Activated CD4-positive, alpha-beta T cell treated with anti-CD3 and anti-CD28 coated beads for 36 hours (primary cell): ENCODE measurements at regions not wholly inside any gene's neighbourhood (a gene's known extent, or its start where the extent isn't known, plus 50 kb on each side); places are given as distances from the start of the nearest gene placed in this dataset.

ENCODE experiments used
- ATAC-seq: fragments of 200-7000 bp; cut with Tn5 transposase; one replicate; pipeline ENCODE4 v1.10.0; 2021; ENCODE audit warnings: mild to moderate bottlenecking, moderate library complexity
- CTCF ChIA-PET: fragments of 350-600 bp; sonication (Branson Sonifier 250); formaldehyde crosslinking; loops from one replicate; lab custom pipeline; 2021; ENCODE audit warnings: antibody characterized with exemption; lab: Charles Lee
- POLR2A ChIA-PET: fragments of 350-600 bp; sonication (Branson Sonifier 250); formaldehyde crosslinking; loops from one replicate; lab custom pipeline; 2021; ENCODE audit warnings: antibody characterized with exemption, inconsistent platforms; lab: Charles Lee
- DNase-seq: peaks from one replicate; pipeline ENCODE4 v3.0.0-alpha.2; 2020
- H3K27ac Mint-ChIP-seq: one replicate; pipeline ENCODE4 v1.8.0; 2021; ENCODE audit warnings: mixed read lengths
- H3K27me3 Mint-ChIP-seq: one replicate; pipeline ENCODE4 v1.8.0; 2021; ENCODE audit warnings: mixed read lengths
- H3K36me3 Mint-ChIP-seq: one replicate; pipeline ENCODE4 v1.8.0; 2021; ENCODE audit warnings: low read depth, mixed read lengths
- H3K4me1 Mint-ChIP-seq: one replicate; pipeline ENCODE4 v1.8.0; 2021; ENCODE audit warnings: mixed read lengths
- H3K4me3 Mint-ChIP-seq: one replicate; pipeline ENCODE4 v1.8.0; 2021; ENCODE audit warnings: mild to moderate bottlenecking, moderate library complexity, mixed read lengths
- H3K9me3 Mint-ChIP-seq: one replicate; pipeline ENCODE4 v1.8.0; 2021; ENCODE audit warnings: low read depth, mixed read lengths
- intact Hi-C, 2 experiments: fragments of 100-400 bp; cut with DNase I in 1 of 2; cut with micrococcal nuclease in 1 of 2; formaldehyde crosslinking; loops; one replicate each; pipeline versions ENCODE4 v1.14.2 to v1.15.1; 2022 to 2024; cut with DNase I, micrococcal nuclease

GRCh38 chr22:48603621-48604320 lies 1223.9 kb downstream of the BRD1 start:
- DNase-seq: no peak
- Mint-ChIP-seq H3K36me3 (no peaks in the 10 kb centered on the region), H3K4me3 (no peak overlapping the region), H3K27me3 (no peaks in the 10 kb centered on the region), H3K9me3 (peaks cover 7% of the 10 kb centered on the region), H3K4me1 (no peaks in the 10 kb centered on the region), H3K27ac (no peak overlapping the region)
- intact Hi-C loops: no loop called here
- no peak for ATAC-seq
- ChIA-PET POLR2A (no interaction called here), CTCF (no interaction called here)

- POLR2A ChIA-PET: no interaction called here
- CTCF ChIA-PET: no interaction called here
These were observed 1224.7 kb downstream of the BRD1 start for GRCh38 chr22:48602805-48603518.

GRCh38 chr22:48600681-48601080 lies 1227.0 kb downstream of the BRD1 start:
- peaks cover 7% of the 10 kb centered on the region for H3K9me3 Mint-ChIP-seq
- no peak overlapping the region for H3K27ac Mint-ChIP-seq
- no peaks in the 10 kb centered on the region for H3K27me3 Mint-ChIP-seq
- DNase-seq (no peak), ATAC-seq (no peak)
- POLR2A ChIA-PET: no interaction called here
- intact Hi-C loops: no loop called here
- CTCF ChIA-PET: no interaction called here
- H3K36me3 Mint-ChIP-seq: no peaks in the 10 kb centered on the region
- H3K4me1 Mint-ChIP-seq: no peaks in the 10 kb centered on the region
- no peak overlapping the region for H3K4me3 Mint-ChIP-seq

More at GRCh38 chr22:48602805-48603518, 1224.7 kb downstream of the BRD1 start:
- no peak for ATAC-seq
- peaks cover 7% of the 10 kb centered on the region for H3K9me3 Mint-ChIP-seq
- no peak overlapping the region for H3K4me3 Mint-ChIP-seq
- no peaks in the 10 kb centered on the region for H3K4me1 Mint-ChIP-seq
- H3K36me3 Mint-ChIP-seq: no peaks in the 10 kb centered on the region
- DNase-seq: no peak
- intact Hi-C loops: no loop called here
- H3K27me3 Mint-ChIP-seq: no peaks in the 10 kb centered on the region
- H3K27ac Mint-ChIP-seq: no peak overlapping the region

- Mint-ChIP-seq H3K36me3 (no peaks in the 10 kb centered on the region), H3K4me3 (no peak overlapping the region)
- POLR2A ChIA-PET: no interaction called here
These were observed 1227.5 kb downstream of the BRD1 start for GRCh38 chr22:48600171-48600570.

GRCh38 chr22:48599346-48599745 lies 1228.3 kb downstream of the BRD1 start:
- ChIA-PET POLR2A (no interaction called here), CTCF (no interaction called here)
- DNase-seq (no peak), ATAC-seq (no peak)
- Mint-ChIP-seq H3K4me3 (no peak overlapping the region), H3K9me3 (no peaks in the 10 kb centered on the region), H3K27ac (no peak overlapping the region), H3K4me1 (no peaks in the 10 kb centered on the region), H3K36me3 (no peaks in the 10 kb centered on the region), H3K27me3 (no peaks in the 10 kb centered on the region)
- intact Hi-C loops: no loop called here

More at GRCh38 chr22:48600171-48600570, 1227.5 kb downstream of the BRD1 start:
- Mint-ChIP-seq H3K27me3 (no peaks in the 10 kb centered on the region), H3K27ac (no peak overlapping the region), H3K4me1 (no peaks in the 10 kb centered on the region), H3K9me3 (peaks cover 6% of the 10 kb centered on the region)
- intact Hi-C loops: no loop called here
- no peak for ATAC-seq
- CTCF ChIA-PET: no interaction called here
- DNase-seq: no peak

- Mint-ChIP-seq H3K36me3 (no peaks in the 10 kb centered on the region), H3K27ac (no peak overlapping the region), H3K4me1 (no peaks in the 10 kb centered on the region), H3K9me3 (no peaks in the 10 kb centered on the region), H3K4me3 (no peak overlapping the region), H3K27me3 (no peaks in the 10 kb centered on the region)
- intact Hi-C loops: no loop called here
- ChIA-PET POLR2A (no interaction called here), CTCF (interaction anchor here (0.8 kb wide), 1 partner anchor 152 kb away, joined by 3 read pairs; no protein-coding TSS in a partner anchor)
- no peak for DNase-seq
- no peak for ATAC-seq
These were observed 1231.4 kb downstream of the BRD1 start for GRCh38 chr22:48596111-48596850.

GRCh38 chr22:48595511-48595905 lies 1232.2 kb downstream of the BRD1 start:
- ATAC-seq: no peak
- intact Hi-C loops: no loop called here
- ChIA-PET POLR2A (no interaction called here), CTCF (no interaction called here)
- Mint-ChIP-seq H3K27me3 (no peaks in the 10 kb centered on the region), H3K36me3 (no peaks in the 10 kb centered on the region), H3K4me1 (no peaks in the 10 kb centered on the region), H3K9me3 (no peaks in the 10 kb centered on the region), H3K27ac (no peak overlapping the region), H3K4me3 (no peak overlapping the region)
- DNase-seq: no peak

- no peaks in the 10 kb centered on the region for H3K27me3 Mint-ChIP-seq
- ATAC-seq: no peak
- no peak overlapping the region for H3K4me3 Mint-ChIP-seq
- no peak overlapping the region for H3K27ac Mint-ChIP-seq
- no peaks in the 10 kb centered on the region for H3K9me3 Mint-ChIP-seq
- H3K4me1 Mint-ChIP-seq: no peaks in the 10 kb centered on the region
- no peak for DNase-seq
- POLR2A ChIA-PET: no interaction called here
- CTCF ChIA-PET: no interaction called here
- intact Hi-C loops: no loop called here
- no peaks in the 10 kb centered on the region for H3K36me3 Mint-ChIP-seq
These were observed 1232.7 kb downstream of the BRD1 start for GRCh38 chr22:48594757-48595510.

- Mint-ChIP-seq H3K27ac (no peak overlapping the region), H3K4me1 (no peaks in the 10 kb centered on the region), H3K36me3 (no peaks in the 10 kb centered on the region), H3K4me3 (no peak overlapping the region), H3K27me3 (peaks cover 3% of the 10 kb centered on the region), H3K9me3 (no peaks in the 10 kb centered on the region)
- intact Hi-C loops: no loop called here
- ATAC-seq (no peak), DNase-seq (no peak)
- CTCF ChIA-PET: no interaction called here
- POLR2A ChIA-PET: no interaction called here
These were observed 1233.5 kb downstream of the BRD1 start for GRCh38 chr22:48594016-48594756.

GRCh38 chr22:48593551-48593950 lies 1234.1 kb downstream of the BRD1 start:
- no peaks in the 10 kb centered on the region for H3K9me3 Mint-ChIP-seq
- DNase-seq (no peak), ATAC-seq (no peak)
- H3K4me3 Mint-ChIP-seq: no peak overlapping the region
- POLR2A ChIA-PET: no interaction called here
- CTCF ChIA-PET: no interaction called here
- H3K4me1 Mint-ChIP-seq: no peaks in the 10 kb centered on the region
- no peak overlapping the region for H3K27ac Mint-ChIP-seq
- intact Hi-C loops: no loop called here
- no peaks in the 10 kb centered on the region for H3K36me3 Mint-ChIP-seq
- peaks cover 3% of the 10 kb centered on the region for H3K27me3 Mint-ChIP-seq

GRCh38 chr22:48592931-48593330 lies 1234.7 kb downstream of the BRD1 start:
- Mint-ChIP-seq H3K9me3 (no peaks in the 10 kb centered on the region), H3K27ac (no peak overlapping the region), H3K27me3 (peaks cover 3% of the 10 kb centered on the region), H3K4me3 (no peak overlapping the region), H3K36me3 (no peaks in the 10 kb centered on the region), H3K4me1 (no peaks in the 10 kb centered on the region)
- DNase-seq (no peak), ATAC-seq (no peak)
- intact Hi-C loops: no loop called here
- CTCF ChIA-PET: no interaction called here
- POLR2A ChIA-PET: no interaction called here
